GM18861 (cell line): ENCODE measurements at regions not wholly inside any gene's neighbourhood (a gene's known extent, or its start where the extent isn't known, plus 50 kb on each side); places are given as distances from the start of the nearest gene placed in this dataset.
"Not testable (repeated sequence)": the region's sequence is repeated elsewhere in the genome, so short reads cannot be mapped to it uniquely, and the experiment has no call there.

ENCODE experiments used
- ATAC-seq: cut with Tn5 transposase; IDR thresholded peaks from one replicate; pipeline ENCODE4 v1.9.1; 2021; ENCODE audit not compliant: unreplicated experiment

GRCh38 chr17:71176928-71177443 lies 943.8 kb upstream of the SOX9 start:
- no peak for ATAC-seq

- no peak for ATAC-seq
Measured at GRCh38 chr17:71180801-71181385, 939.9 kb upstream of the SOX9 start.

GRCh38 chr17:71183066-71183660 lies 937.7 kb upstream of the SOX9 start:
- no peak for ATAC-seq

GRCh38 chr17:71184716-71185115 lies 936.1 kb upstream of the SOX9 start:
- ATAC-seq = no peak

GRCh38 chr17:71187145-71187878 lies 933.5 kb upstream of the SOX9 start:
- ATAC-seq = no peak

GRCh38 chr17:71188811-71189492 lies 931.9 kb upstream of the SOX9 start:
- no peak for ATAC-seq

- no peak for ATAC-seq
Measured at GRCh38 chr17:71189493-71189831, 931.4 kb upstream of the SOX9 start.

- ATAC-seq = no peak
Measured at GRCh38 chr17:71192039-71192555, 928.7 kb upstream of the SOX9 start.

- ATAC-seq = no peak
Measured at GRCh38 chr17:71192848-71193247, 928.0 kb upstream of the SOX9 start.

GRCh38 chr17:71200597-71200996 lies 920.2 kb upstream of the SOX9 start:
- ATAC-seq = no peak

GRCh38 chr17:71201639-71202038 lies 919.2 kb upstream of the SOX9 start:
- ATAC-seq = no peak

- ATAC-seq = no peak
Measured at GRCh38 chr17:71202449-71202848, 918.4 kb upstream of the SOX9 start.

- no peak for ATAC-seq
Measured at GRCh38 chr17:71203953-71204352, 916.9 kb upstream of the SOX9 start.

- ATAC-seq = not testable (repeated sequence)
Measured at GRCh38 chr17:71205951-71206350, 914.9 kb upstream of the SOX9 start.

- no peak for ATAC-seq
Measured at GRCh38 chr17:71208111-71208704, 912.6 kb upstream of the SOX9 start.

GRCh38 chr17:71213936-71214335 lies 906.9 kb upstream of the SOX9 start:
- ATAC-seq = no peak

- ATAC-seq = no peak
Measured at GRCh38 chr17:71217769-71218168, 903.1 kb upstream of the SOX9 start.

GRCh38 chr17:71224824-71225575 lies 895.8 kb upstream of the SOX9 start:
- no peak for ATAC-seq

- ATAC-seq = no peak
Measured at GRCh38 chr17:71227841-71228240, 893.0 kb upstream of the SOX9 start.

GRCh38 chr17:71229070-71229469 lies 891.8 kb upstream of the SOX9 start:
- ATAC-seq = no peak
